Stimulated activated naive B cell treated with anti-CD40 and anti-IgM and Interleukin-4, amounts not matched to agents 10 μg/mL and 1 μg/mL and 100 μg/mL, for 72 hours (primary cell): ENCODE measurements at regions not wholly inside any gene's neighbourhood (a gene's known extent, or its start where the extent isn't known, plus 50 kb on each side); places are given as distances from the start of the nearest gene placed in this dataset.
A peak's percentile ranks its signal among the peaks of the same experiment; 100 is the strongest.
"Not testable (repeated sequence)": the region's sequence is repeated elsewhere in the genome, so short reads cannot be mapped to it uniquely, and the experiment has no call there.

Experiments
- ATAC-seq, 2 donors: fragments of 150-1000 bp; cut with Tn5 transposase; replicated peaks; 2 replicates each; pipeline ENCODE4 v1.10.0; 2021; ENCODE audit warnings: moderate library complexity in 1 of 2
- DNase-seq: peaks from one replicate; pipeline ENCODE4 v3.0.0; 2021
- H3K27ac Mint-ChIP-seq: one replicate; pipeline ENCODE4 v1.8.0; 2022; ENCODE audit warnings: mild to moderate bottlenecking, mixed read lengths
- H3K27me3 Mint-ChIP-seq, 2 donors: one replicate each; pipeline ENCODE4 v1.8.0; 2022; ENCODE audit warnings: mixed read lengths in 2 of 2
- H3K36me3 Mint-ChIP-seq, 2 donors: one replicate each; pipeline ENCODE4 v1.8.0; 2022; ENCODE audit warnings: mixed read lengths in 2 of 2, mild to moderate bottlenecking in 1 of 2
- H3K4me1 Mint-ChIP-seq, 2 donors: one replicate each; pipeline ENCODE4 v1.8.0; 2022; ENCODE audit warnings: mixed read lengths in 2 of 2, mild to moderate bottlenecking in 1 of 2
- H3K4me3 Mint-ChIP-seq, 2 donors: one replicate each; pipeline ENCODE4 v1.8.0; 2022; ENCODE audit warnings: mild to moderate bottlenecking in 2 of 2, mixed read lengths in 2 of 2, moderate library complexity in 1 of 2
- H3K9me3 Mint-ChIP-seq, 2 donors: one replicate each; pipeline ENCODE4 v1.8.0; 2022; ENCODE audit warnings: mixed read lengths in 2 of 2, mild to moderate bottlenecking in 1 of 2

DNA sequence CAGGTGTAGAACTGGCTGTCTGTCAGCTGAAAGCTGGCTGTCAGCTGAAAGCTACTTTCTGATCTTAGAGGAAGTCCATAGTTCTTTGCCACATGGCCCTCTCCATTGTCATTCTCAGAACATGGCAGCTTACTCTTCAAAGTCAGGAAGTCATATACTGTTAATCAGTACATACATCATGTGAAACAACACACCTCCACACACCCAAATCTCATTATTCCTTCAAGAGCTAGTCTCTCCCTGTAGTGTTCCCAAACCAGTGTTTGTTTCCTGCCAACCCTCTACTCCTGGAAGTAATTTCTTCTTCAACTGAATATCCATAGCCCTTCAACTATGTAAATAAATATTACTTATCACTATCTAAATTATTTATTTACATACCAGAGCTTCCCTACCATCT, 58.9 kb downstream of the OR5AK2 start:
- H3K36me3 Mint-ChIP-seq: no peaks in the 10 kb centered on the region
- H3K27ac Mint-ChIP-seq: no peak overlapping the region
- peaks cover 0 to 6% of the 10 kb centered on the region in 2 donors for H3K27me3 Mint-ChIP-seq
- no peaks in the 10 kb centered on the region for H3K4me1 Mint-ChIP-seq
- ATAC-seq (no peak), DNase-seq (no peak)
- H3K4me3 Mint-ChIP-seq: no peak overlapping the region
- H3K9me3 Mint-ChIP-seq: peaks cover 4 to 13% of the 10 kb centered on the region in 2 donors

DNA sequence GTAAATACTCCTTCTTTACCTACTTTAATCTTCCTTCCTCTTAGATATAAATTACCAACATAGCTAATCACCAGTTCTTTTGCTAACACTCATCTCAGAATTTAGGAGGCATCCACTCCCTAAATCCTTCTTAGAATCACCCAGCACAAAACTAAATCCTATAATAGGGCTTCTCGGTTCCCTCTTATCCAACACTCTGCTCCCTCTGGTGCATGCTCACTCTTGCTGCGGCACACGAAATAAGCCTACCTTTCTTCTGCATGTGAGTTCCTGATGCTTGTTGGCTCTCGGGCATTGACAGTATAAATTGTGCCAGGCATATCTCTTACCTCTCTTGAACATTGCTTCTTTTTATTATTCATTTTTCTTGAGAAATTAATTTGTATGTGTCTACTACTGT, 61.0 kb downstream of the OR5AK2 start:
- Mint-ChIP-seq H3K27me3 (peaks cover 0 to 6% of the 10 kb centered on the region in 2 donors), H3K9me3 (peaks cover 0 to 9% of the 10 kb centered on the region in 2 donors), H3K27ac (no peak overlapping the region), H3K4me3 (no peak overlapping the region), H3K4me1 (no peaks in the 10 kb centered on the region), H3K36me3 (no peaks in the 10 kb centered on the region)
- DNase-seq: no peak
- no peak for ATAC-seq

GRCh38 chr11:57054817-57055216, 66.1 kb downstream of the OR5AK2 start:
- H3K4me3 Mint-ChIP-seq: no peak overlapping the region
- no peaks in the 10 kb centered on the region for H3K36me3 Mint-ChIP-seq
- H3K4me1 Mint-ChIP-seq: no peaks in the 10 kb centered on the region
- no peak overlapping the region for H3K27ac Mint-ChIP-seq
- no peak for ATAC-seq
- no peak for DNase-seq
- H3K27me3 Mint-ChIP-seq: peaks cover 0 to 6% of the 10 kb centered on the region in 2 donors
- H3K9me3 Mint-ChIP-seq: peaks cover 3 to 4% of the 10 kb centered on the region in 2 donors

DNA sequence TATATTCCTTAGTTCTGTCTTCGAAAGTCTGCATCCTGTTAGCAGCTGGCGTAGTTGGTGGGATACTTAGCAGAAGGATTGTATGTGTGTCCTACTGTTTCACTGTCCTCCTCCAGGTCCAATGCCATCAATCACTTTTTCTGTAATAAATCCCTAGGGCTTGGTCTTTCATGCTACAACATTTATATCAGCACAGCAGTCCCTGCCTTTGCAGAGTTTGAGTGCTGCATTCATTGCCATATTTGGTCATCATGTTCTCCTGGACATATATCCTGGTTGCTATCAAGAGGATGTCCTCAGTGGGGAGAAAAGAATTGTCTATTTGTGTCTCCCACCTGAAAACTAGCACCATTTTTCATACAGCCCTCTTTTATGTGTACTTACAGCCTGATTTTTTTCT, 67.0 kb downstream of the OR5AK2 start:
- no peak for ATAC-seq
- Mint-ChIP-seq H3K4me3 (no peak overlapping the region), H3K27ac (no peak overlapping the region), H3K36me3 (no peaks in the 10 kb centered on the region), H3K27me3 (peaks cover 0 to 6% of the 10 kb centered on the region in 2 donors), H3K9me3 (peaks cover 3 to 4% of the 10 kb centered on the region in 2 donors), H3K4me1 (no peaks in the 10 kb centered on the region)
- no peak for DNase-seq

- Mint-ChIP-seq H3K27me3 (peaks cover 0 to 6% of the 10 kb centered on the region in 2 donors), H3K9me3 (peaks cover 6 to 7% of the 10 kb centered on the region in 2 donors), H3K4me1 (no peaks in the 10 kb centered on the region), H3K27ac (no peak overlapping the region), H3K4me3 (no peak overlapping the region), H3K36me3 (no peaks in the 10 kb centered on the region)
- no peak for DNase-seq
- ATAC-seq: no peak
These were observed 68.0 kb downstream of the OR5AK2 start for GRCh38 chr11:57056735-57057134.

DNA sequence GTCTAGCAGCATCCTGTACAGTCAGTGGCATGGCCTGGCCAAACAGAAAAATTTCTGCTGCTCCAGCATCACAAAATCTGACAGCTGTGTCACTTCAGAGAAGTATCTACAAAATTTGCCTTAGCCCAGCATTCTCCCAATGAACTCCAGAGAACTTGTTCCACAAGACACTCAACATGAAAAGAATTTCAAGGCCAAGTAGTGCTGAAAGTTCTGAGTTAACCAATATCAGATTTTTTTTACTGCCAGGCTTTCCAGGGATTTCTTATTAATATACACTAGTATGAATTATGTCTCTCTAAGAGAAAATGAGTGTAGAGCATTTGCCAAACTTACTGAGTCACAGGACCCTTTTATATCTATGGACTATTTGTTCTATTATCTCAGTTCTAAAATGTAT, 68.8 kb downstream of the OR5AK2 start:
- Mint-ChIP-seq H3K9me3 (peaks cover 6 to 11% of the 10 kb centered on the region in 2 donors), H3K4me3 (no peak overlapping the region), H3K4me1 (no peaks in the 10 kb centered on the region), H3K36me3 (no peaks in the 10 kb centered on the region), H3K27me3 (no peaks in the 10 kb centered on the region), H3K27ac (no peak overlapping the region)
- DNase-seq (no peak), ATAC-seq (no peak)

GRCh38 chr11:57062957-57063356, 74.2 kb downstream of the OR5AK2 start:
- not testable (repeated sequence) for H3K27me3 Mint-ChIP-seq, H3K4me1 Mint-ChIP-seq, H3K36me3 Mint-ChIP-seq, DNase-seq, H3K4me3 Mint-ChIP-seq, H3K27ac Mint-ChIP-seq, ATAC-seq
- H3K9me3 Mint-ChIP-seq: peaks cover 5 to 11% of the 10 kb centered on the region in 2 donors

DNA sequence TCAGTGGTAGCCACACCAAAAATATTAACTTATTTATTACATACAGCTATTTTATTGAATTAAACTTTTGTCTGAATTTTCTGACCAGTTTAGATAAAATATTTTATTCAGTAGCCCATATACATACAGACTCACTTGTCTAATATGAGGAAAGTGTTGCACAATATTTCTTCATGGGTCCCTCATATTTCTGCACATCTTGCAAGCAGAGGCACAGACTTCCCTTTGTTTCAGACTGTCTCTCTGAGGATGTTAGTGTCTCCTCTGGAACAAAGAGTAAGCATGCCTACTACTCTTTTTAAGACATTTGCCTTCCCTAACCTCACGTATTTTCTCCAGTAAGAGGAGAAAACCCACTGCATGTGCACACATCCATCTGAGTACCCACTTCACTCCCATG, 81.2 kb downstream of the OR5AK2 start:
- Mint-ChIP-seq H3K27me3 (peaks cover 0 to 6% of the 10 kb centered on the region in 2 donors), H3K4me1 (no peaks in the 10 kb centered on the region), H3K4me3 (no peak overlapping the region), H3K9me3 (peaks cover 0 to 3% of the 10 kb centered on the region in 2 donors), H3K27ac (no peak overlapping the region), H3K36me3 (no peaks in the 10 kb centered on the region)
- no peak for DNase-seq
- ATAC-seq: no peak

- ATAC-seq (peak in 1 of 2 donors; percentile 10), DNase-seq (no peak)
- Mint-ChIP-seq H3K9me3 (peaks cover 0 to 3% of the 10 kb centered on the region in 2 donors), H3K4me1 (no peaks in the 10 kb centered on the region), H3K4me3 (no peak overlapping the region), H3K36me3 (no peaks in the 10 kb centered on the region), H3K27me3 (peaks cover 0 to 6% of the 10 kb centered on the region in 2 donors), H3K27ac (no peak overlapping the region)
These were observed 83.1 kb downstream of the OR5AK2 start for GRCh38 chr11:57071829-57072228.

DNA sequence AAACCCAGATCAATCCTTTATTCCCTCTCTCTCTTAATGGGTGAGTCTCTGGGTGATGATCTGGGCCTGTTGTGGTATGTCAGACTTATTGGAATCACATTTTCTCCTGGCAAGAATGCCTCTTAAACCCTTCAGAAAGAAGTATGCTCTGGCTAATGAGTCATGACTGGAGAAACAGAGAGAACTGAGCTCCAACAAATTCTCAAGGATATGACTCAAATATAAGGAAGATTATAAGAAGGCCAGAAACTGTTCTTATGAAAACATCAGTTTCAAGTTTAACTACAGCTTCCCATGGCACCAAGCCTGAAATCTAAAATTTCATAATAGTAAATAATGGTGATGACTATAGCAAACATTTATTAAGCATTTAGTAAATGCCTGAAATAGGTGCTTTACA, 83.9 kb downstream of the OR5AK2 start:
- Mint-ChIP-seq H3K4me1 (no peaks in the 10 kb centered on the region), H3K9me3 (peaks cover 0 to 3% of the 10 kb centered on the region in 2 donors), H3K27ac (no peak overlapping the region), H3K27me3 (peaks cover 0 to 6% of the 10 kb centered on the region in 2 donors), H3K36me3 (no peaks in the 10 kb centered on the region), H3K4me3 (no peak overlapping the region)
- no peak for ATAC-seq
- DNase-seq: no peak

DNA sequence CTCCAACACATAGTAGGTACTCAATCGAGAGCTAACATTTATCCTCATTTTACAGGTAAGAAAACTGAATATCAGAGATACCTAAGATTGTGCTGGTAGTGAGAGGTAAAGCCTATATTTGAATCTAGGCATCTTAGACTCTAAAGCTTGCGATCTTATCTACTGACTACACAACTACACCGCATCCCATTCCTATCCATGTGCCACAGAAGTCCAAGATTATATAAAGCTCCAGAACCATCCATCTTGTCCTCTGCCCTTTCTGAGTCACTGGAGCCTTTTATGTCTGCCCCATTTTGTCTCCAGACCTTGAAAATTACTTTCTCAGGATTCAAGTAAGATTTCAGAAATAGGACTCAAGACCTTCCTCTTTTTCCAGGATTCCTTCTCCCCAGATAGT, 84.4 kb downstream of the OR5AK2 start:
- Mint-ChIP-seq H3K27me3 (peaks cover 0 to 6% of the 10 kb centered on the region in 2 donors), H3K36me3 (no peaks in the 10 kb centered on the region), H3K27ac (no peak overlapping the region), H3K9me3 (peaks cover 0 to 3% of the 10 kb centered on the region in 2 donors), H3K4me3 (no peak overlapping the region), H3K4me1 (no peaks in the 10 kb centered on the region)
- ATAC-seq (no peak), DNase-seq (no peak)

DNA sequence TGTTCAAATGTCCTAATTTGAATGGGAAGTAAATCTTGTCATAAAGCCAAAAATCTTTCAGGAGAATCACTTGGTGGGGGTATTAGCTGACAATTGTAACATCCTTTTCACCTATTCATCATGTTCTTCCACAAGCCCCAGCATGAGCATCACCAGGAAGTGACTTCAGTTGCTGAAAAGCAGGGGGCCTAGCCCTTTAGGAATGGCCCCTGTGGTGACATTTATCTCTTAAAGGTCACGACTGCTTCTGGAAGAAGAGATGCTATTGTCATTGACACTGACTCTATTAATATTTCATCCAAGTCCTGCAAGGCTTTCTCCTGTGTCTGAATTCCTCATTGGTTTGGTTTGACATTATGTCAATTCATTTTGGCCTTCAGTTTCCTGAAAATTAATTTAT, 92.6 kb downstream of the OR5AK2 start:
- Mint-ChIP-seq H3K4me1 (no peaks in the 10 kb centered on the region), H3K9me3 (peaks cover 0 to 6% of the 10 kb centered on the region in 2 donors), H3K27me3 (peaks cover 3 to 10% of the 10 kb centered on the region in 2 donors), H3K36me3 (no peaks in the 10 kb centered on the region), H3K4me3 (no peak overlapping the region), H3K27ac (no peak overlapping the region)
- DNase-seq (no peak), ATAC-seq (no peak)

- Mint-ChIP-seq H3K4me1 (no peaks in the 10 kb centered on the region), H3K36me3 (no peaks in the 10 kb centered on the region), H3K9me3 (peaks cover 0 to 6% of the 10 kb centered on the region in 2 donors), H3K4me3 (no peak overlapping the region), H3K27ac (no peak overlapping the region), H3K27me3 (peaks cover 3 to 10% of the 10 kb centered on the region in 2 donors)
- DNase-seq: no peak
- ATAC-seq: no peak
These were observed 93.4 kb downstream of the OR5AK2 start for GRCh38 chr11:57082125-57082524.

GRCh38 chr11:57083641-57084385, 95.1 kb downstream of the OR5AK2 start:
- H3K4me3 Mint-ChIP-seq: no peak overlapping the region
- no peak for DNase-seq

GRCh38 chr11:57085611-57086010, 96.1 kb upstream of the LRRC55 start:
- Mint-ChIP-seq H3K4me3 (no peak overlapping the region), H3K27ac (no peak overlapping the region), H3K9me3 (peaks cover 0 to 6% of the 10 kb centered on the region in 2 donors), H3K27me3 (peaks cover 3 to 10% of the 10 kb centered on the region in 2 donors), H3K4me1 (no peaks in the 10 kb centered on the region), H3K36me3 (no peaks in the 10 kb centered on the region)
- DNase-seq (no peak), ATAC-seq (no peak)

More at GRCh38 chr11:57083641-57084385, 95.1 kb downstream of the OR5AK2 start:
- Mint-ChIP-seq H3K27ac (no peak overlapping the region), H3K9me3 (peaks cover 0 to 6% of the 10 kb centered on the region in 2 donors), H3K36me3 (no peaks in the 10 kb centered on the region), H3K4me1 (no peaks in the 10 kb centered on the region), H3K27me3 (peaks cover 3 to 10% of the 10 kb centered on the region in 2 donors)
- no peak for ATAC-seq
